Loucy (cell line): ENCODE measurements at regions not wholly inside any gene's neighbourhood (a gene's known extent, or its start where the extent isn't known, plus 50 kb on each side); places are given as distances from the start of the nearest gene placed in this dataset.
"Not testable (repeated sequence)": the region's sequence is repeated elsewhere in the genome, so short reads cannot be mapped to it uniquely, and the experiment has no call there.

Experiments used
- H2AFZ ChIP-seq: fragments of 200-600 bp; sonication (generic); 2 replicates; pipeline ENCODE4 v1.6.0; 2016; ENCODE audit warnings: antibody characterized with exemption, mild to moderate bottlenecking, low read length, moderate library complexity
- H3F3A ChIP-seq: fragments of 200-600 bp; 2 replicates; pipeline ENCODE4 v1.6.0; 2016; ENCODE audit warnings: antibody characterized with exemption, low read depth, mild to moderate bottlenecking
- H3K27me3 ChIP-seq: fragments of 200-600 bp; sonication (generic); 2 replicates; pipeline ENCODE4 v1.6.1; 2014; ENCODE audit warnings: low read length, mild to moderate bottlenecking; ENCODE audit not compliant: insufficient read depth, poor library complexity, severe bottlenecking
- H3K36me3 ChIP-seq: fragments of 200-600 bp; sonication (generic); 2 replicates; pipeline ENCODE4 v1.6.1; 2016; ENCODE audit warnings: low read length; ENCODE audit not compliant: insufficient read depth
- H3K4me1 ChIP-seq: fragments of 200-600 bp; sonication (generic); 2 replicates; pipeline ENCODE4 v1.5.1; 2014; ENCODE audit warnings: low read length, mild to moderate bottlenecking; ENCODE audit not compliant: insufficient read depth, poor library complexity, severe bottlenecking
- H3K4me2 ChIP-seq: fragments of 200-600 bp; sonication (generic); 2 replicates; pipeline ENCODE4 v1.6.0; 2014; ENCODE audit warnings: antibody characterized with exemption, low read length, low read depth, mild to moderate bottlenecking; ENCODE audit not compliant: poor library complexity, severe bottlenecking
- H3K4me3 ChIP-seq: fragments of 200-600 bp; sonication (generic); 2 replicates; pipeline ENCODE4 v1.5.1; 2014; ENCODE audit warnings: low read length, mild to moderate bottlenecking, mixed read lengths; ENCODE audit not compliant: poor library complexity, severe bottlenecking
- H3K79me2 ChIP-seq: fragments of 200-600 bp; sonication (generic); 2 replicates; pipeline ENCODE4 v1.6.1; 2014; ENCODE audit warnings: low read length; ENCODE audit not compliant: insufficient read depth
- H3K9ac ChIP-seq: fragments of 200-600 bp; sonication (generic); 2 replicates; pipeline ENCODE4 v1.6.0; 2014; ENCODE audit warnings: mild to moderate bottlenecking, low read depth, low read length, moderate library complexity; ENCODE audit not compliant: poor library complexity, severe bottlenecking
- H3K9me2 ChIP-seq: fragments of 200-600 bp; sonication (generic); replicated peaks from 2 replicates; pipeline ENCODE4 v1.6.1; 2016; ENCODE audit warnings: low read depth, low read length, mixed read lengths
- H3K9me3 ChIP-seq: fragments of 200-600 bp; sonication (generic); 2 replicates; pipeline ENCODE4 v1.6.1; 2014; ENCODE audit warnings: mild to moderate bottlenecking, antibody characterized with exemption, low read length, low read depth; ENCODE audit not compliant: insufficient read depth
- H4K20me1 ChIP-seq: fragments of 200-600 bp; sonication (generic); 2 replicates; pipeline ENCODE4 v1.6.0; 2014; ENCODE audit warnings: antibody characterized with exemption, low read length, mild to moderate bottlenecking; ENCODE audit not compliant: insufficient read depth, poor library complexity, severe bottlenecking
- CTCF ChIP-seq: fragments of 200-600 bp; sonication (generic); conservative IDR thresholded peaks from 2 replicates; pipeline ENCODE4 v1.5.1; 2014; ENCODE audit warnings: mild to moderate bottlenecking, antibody characterized with exemption, low read length
- EZH2phosphoT487 ChIP-seq: fragments of 200-600 bp; IDR thresholded peaks from 2 replicates; pipeline ENCODE4 v1.6.1; 2018; ENCODE audit warnings: antibody characterized with exemption, mild to moderate bottlenecking, moderate library complexity, borderline replicate concordance

DNA sequence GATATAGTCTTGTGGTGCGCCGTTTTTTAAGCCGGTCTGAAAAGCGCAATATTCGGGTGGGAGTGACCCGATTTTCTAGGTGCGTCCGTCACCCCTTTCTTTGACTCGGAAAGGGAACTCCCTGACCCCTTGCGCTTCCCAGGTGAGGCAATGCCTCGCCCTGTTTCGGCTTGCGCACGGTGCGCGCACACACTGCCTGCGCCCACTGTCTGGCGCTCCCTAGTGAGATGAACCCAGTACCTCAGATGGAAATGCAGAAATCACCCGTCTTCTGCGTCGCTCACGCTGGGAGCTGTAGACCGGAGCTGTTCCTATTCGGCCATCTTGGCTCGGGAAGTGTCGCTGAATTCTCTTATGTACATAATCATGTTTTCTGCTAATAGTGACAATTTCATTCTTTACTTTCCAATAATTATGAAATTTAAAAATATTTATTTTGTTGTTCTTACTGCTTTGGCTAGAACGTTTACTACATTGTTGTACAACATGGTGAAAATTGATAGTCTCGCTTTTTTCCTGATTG, 61.2 kb upstream of the MINDY3 start:
- not testable (repeated sequence) for H3K79me2 ChIP-seq, H3K4me2 ChIP-seq, H3K4me3 ChIP-seq, H2AFZ ChIP-seq, H3K9me2 ChIP-seq, H3F3A ChIP-seq, H3K9ac ChIP-seq, H3K4me1 ChIP-seq, H3K27me3 ChIP-seq, H3K36me3 ChIP-seq, H3K9me3 ChIP-seq, H4K20me1 ChIP-seq

DNA sequence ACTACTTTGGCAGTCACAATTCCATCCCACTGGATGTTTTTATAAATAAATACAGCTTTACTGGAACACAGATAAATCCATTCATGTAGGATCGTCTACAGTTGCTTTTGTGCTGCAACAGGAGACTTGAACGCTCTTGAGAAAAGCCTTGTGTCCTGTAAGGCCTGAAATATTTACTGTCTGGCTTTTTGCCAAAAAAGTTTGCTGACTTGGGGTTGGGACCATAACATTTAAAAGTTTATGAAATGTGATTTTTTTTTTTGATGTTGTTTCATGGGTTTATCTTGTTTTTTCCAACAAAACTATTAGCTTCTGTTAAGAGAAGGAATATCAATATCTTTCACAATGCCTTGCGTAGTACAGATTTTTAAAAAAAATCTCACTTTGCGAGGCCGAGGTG, 71.1 kb upstream of the MINDY3 start:
- H2AFZ ChIP-seq: no peak overlapping the region
- no peak overlapping the region for H3K4me2 ChIP-seq
- no peak overlapping the region for H3K9ac ChIP-seq
- H3F3A ChIP-seq: no peaks in the 10 kb centered on the region
- H3K36me3 ChIP-seq: no peaks in the 10 kb centered on the region
- H3K9me2 ChIP-seq: no peaks in the 10 kb centered on the region
- TF ChIP-seq EZH2phosphoT487 (no peak), CTCF (no peak)
- no peaks in the 10 kb centered on the region for H3K79me2 ChIP-seq
- H3K9me3 ChIP-seq: no peaks in the 10 kb centered on the region
- no peaks in the 10 kb centered on the region for H3K4me1 ChIP-seq
- no peak overlapping the region for H3K4me3 ChIP-seq
- no peaks in the 10 kb centered on the region for H4K20me1 ChIP-seq
- no peaks in the 10 kb centered on the region for H3K27me3 ChIP-seq

DNA sequence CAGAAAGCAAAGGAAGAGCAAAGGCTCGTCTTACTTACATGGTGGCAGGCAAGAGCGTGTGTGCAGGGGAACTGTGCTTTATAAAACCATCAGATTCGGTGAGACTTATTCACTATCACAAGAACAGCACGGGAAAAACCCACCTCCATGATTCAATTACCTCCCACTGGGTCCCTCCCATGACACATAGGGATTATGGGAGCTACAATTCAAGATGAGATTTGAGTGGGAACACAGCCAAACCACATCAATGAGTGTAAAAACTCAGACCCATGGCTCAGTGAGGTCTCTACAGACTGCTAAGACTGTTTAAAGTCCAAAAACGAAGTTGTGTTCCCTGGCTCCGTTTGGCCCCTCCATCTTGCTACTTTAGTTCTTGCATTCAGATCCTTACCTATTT, 79.2 kb upstream of the MINDY3 start:
- H3K9me3 ChIP-seq, H3K27me3 ChIP-seq, H3F3A ChIP-seq, H3K36me3 ChIP-seq, H3K79me2 ChIP-seq, H2AFZ ChIP-seq, H3K9me2 ChIP-seq, H3K4me2 ChIP-seq, H4K20me1 ChIP-seq, H3K9ac ChIP-seq, H3K4me3 ChIP-seq, H3K4me1 ChIP-seq: not testable (repeated sequence)

GRCh38 chr10:15943426-15943825, 83.1 kb upstream of the MINDY3 start:
- H3K9ac ChIP-seq: no peak overlapping the region
- TF ChIP-seq CTCF (no peak), EZH2phosphoT487 (no peak)
- no peak overlapping the region for H3K4me2 ChIP-seq
- no peaks in the 10 kb centered on the region for H3F3A ChIP-seq
- no peaks in the 10 kb centered on the region for H3K9me2 ChIP-seq
- H2AFZ ChIP-seq: no peak overlapping the region
- no peaks in the 10 kb centered on the region for H4K20me1 ChIP-seq
- no peaks in the 10 kb centered on the region for H3K9me3 ChIP-seq
- no peaks in the 10 kb centered on the region for H3K79me2 ChIP-seq
- H3K4me1 ChIP-seq: no peaks in the 10 kb centered on the region
- H3K36me3 ChIP-seq: no peaks in the 10 kb centered on the region
- no peak overlapping the region for H3K4me3 ChIP-seq
- H3K27me3 ChIP-seq: no peaks in the 10 kb centered on the region
